Activated CD8-positive, alpha-beta T cell treated with anti-CD3 and anti-CD28 coated beads, Interleukin-2, amount 10 ng/mL, durations not matched to agents 7 days and 5 days (primary cell): ENCODE measurements at regions not wholly inside any gene's neighbourhood (a gene's known extent, or its start where the extent isn't known, plus 50 kb on each side); places are given as distances from the start of the nearest gene placed in this dataset.

Experiments used
- ATAC-seq: fragments of 150-1000 bp; cut with Tn5 transposase; one replicate; pipeline ENCODE4 v1.10.0; 2021; ENCODE audit warnings: moderate library complexity
- CTCF ChIA-PET: fragments of 350-600 bp; sonication (Branson Sonifier 250); formaldehyde crosslinking; loops from one replicate; lab custom pipeline; 2021; ENCODE audit warnings: antibody characterized with exemption; lab: Charles Lee
- POLR2A ChIA-PET: fragments of 350-600 bp; sonication (Branson Sonifier 250); formaldehyde crosslinking; loops from one replicate; lab custom pipeline; 2021; ENCODE audit warnings: antibody characterized with exemption; lab: Charles Lee
- DNase-seq: peaks from one replicate; pipeline ENCODE4 v3.0.0-alpha.2; 2020
- H3K27ac Mint-ChIP-seq: one replicate; pipeline ENCODE4 v1.8.0; 2021; ENCODE audit warnings: mild to moderate bottlenecking, mixed read lengths
- H3K27me3 Mint-ChIP-seq: one replicate; pipeline ENCODE4 v1.8.0; 2021; ENCODE audit warnings: low read depth, mixed read lengths
- H3K36me3 Mint-ChIP-seq: one replicate; pipeline ENCODE4 v1.8.0; 2021; ENCODE audit warnings: low read depth, mixed read lengths
- H3K4me1 Mint-ChIP-seq: one replicate; pipeline ENCODE4 v1.8.0; 2021; ENCODE audit warnings: low read depth, mixed read lengths
- H3K4me3 Mint-ChIP-seq: one replicate; pipeline ENCODE4 v1.8.0; 2021; ENCODE audit warnings: mild to moderate bottlenecking, mixed read lengths
- H3K9me3 Mint-ChIP-seq: one replicate; pipeline ENCODE4 v1.8.0; 2022; ENCODE audit warnings: mixed read lengths; ENCODE audit not compliant: insufficient read depth

DNA sequence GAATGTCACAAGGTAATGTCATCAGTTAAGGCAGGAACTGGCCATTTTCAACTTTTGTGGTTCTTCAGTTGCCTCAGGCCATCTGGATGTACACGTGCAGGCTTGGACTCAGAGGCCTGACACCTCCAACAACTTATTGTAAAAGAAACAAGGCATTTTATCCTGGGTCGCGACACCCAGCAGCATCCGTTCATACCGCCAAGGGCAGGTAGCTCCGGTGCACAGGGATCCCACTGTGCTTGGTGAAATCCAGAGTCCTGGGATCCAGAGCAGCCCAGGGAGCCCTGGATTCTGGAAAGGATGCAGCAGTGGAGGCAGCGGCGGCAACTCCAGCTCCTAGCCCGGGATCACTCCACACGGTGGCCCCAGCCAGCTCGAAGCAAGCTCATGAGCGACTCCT, 380.9 kb upstream of the STXBP6 start:
- ChIA-PET POLR2A (no interaction called here), CTCF (no interaction called here)
- Mint-ChIP-seq H3K27ac (no peak overlapping the region), H3K4me1 (no peaks in the 10 kb centered on the region), H3K9me3 (no peaks in the 10 kb centered on the region), H3K4me3 (no peak overlapping the region), H3K27me3 (no peaks in the 10 kb centered on the region), H3K36me3 (no peaks in the 10 kb centered on the region)
- no peak for ATAC-seq
- no peak for DNase-seq

DNA sequence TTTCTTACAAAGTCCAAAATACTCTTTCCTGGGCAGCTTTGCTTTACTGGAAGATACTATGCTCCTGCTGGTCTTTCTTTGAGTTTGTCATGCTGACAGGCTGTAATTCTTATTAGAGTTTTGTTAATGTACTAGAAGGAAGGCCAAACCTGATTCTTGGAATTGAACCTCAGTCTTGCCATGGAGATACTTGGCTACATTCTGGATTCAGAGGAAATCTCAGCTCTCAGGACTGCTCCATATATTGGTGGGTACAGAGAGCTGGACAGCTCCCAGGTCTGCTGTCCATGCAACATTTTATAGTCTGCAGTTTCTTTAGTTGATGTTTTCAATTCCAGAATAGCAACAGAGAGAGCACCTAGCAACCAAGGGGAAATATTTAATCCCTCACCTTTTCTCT, 363.1 kb upstream of the STXBP6 start:
- Mint-ChIP-seq H3K27ac (no peak overlapping the region), H3K4me3 (no peak overlapping the region), H3K4me1 (no peaks in the 10 kb centered on the region), H3K36me3 (no peaks in the 10 kb centered on the region), H3K27me3 (no peaks in the 10 kb centered on the region), H3K9me3 (no peaks in the 10 kb centered on the region)
- ATAC-seq (no peak), DNase-seq (no peak)
- CTCF ChIA-PET, result interaction anchor here (0.6 to 3.0 kb wide), 2 partner anchors 15 to 25 kb away, joined by 3 to 12 read pairs; no protein-coding TSS in a partner anchor
- POLR2A ChIA-PET, result no interaction called here

DNA sequence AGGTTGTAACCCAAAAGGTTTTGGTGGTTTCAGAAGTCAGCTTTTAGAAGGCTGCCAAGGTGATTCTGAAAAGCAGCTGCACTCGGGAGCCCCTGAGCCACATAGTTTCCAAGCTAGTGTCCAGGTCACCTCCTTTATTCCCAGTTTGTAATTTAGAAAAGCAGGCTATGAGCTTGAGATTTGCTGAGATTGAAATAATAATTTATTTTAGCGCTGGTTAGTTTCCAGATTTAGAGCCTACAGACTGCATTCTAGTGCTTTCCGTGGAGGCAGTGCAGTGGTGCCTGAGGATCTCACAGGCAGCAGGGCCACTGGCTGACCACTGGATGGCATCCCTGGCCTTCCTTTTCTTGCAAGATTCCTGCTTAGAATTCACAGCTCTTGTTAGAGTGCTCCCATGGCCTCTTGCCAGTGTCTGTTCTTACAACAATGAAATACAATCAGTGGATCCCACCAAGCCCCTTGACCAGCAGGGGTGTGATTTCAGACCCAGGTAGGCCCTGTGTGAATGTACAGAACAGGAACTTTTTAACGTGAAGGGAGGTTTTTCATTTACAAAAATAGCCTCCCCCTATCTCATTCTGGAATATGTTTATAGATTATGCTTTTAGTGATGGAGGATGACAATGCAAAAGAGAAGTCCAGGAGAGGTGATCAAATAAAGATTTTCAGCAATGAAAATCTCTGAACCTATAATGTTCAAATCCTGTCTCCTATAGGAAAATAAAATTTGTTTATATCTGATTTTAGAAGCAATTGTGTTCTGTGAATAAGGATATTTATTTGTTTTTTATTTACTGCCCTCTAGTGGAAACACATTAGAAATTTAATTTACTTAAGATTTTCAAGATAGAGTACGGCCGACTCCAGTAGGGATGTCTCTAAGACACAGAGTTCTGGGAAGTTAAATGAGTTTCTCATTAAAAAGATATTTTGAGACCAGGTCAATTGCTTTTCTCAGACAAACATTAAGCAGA, 362.1 kb upstream of the STXBP6 start:
- ATAC-seq (no peak), DNase-seq (no peak)
- Mint-ChIP-seq H3K4me3 (no peak overlapping the region), H3K27me3 (no peaks in the 10 kb centered on the region), H3K27ac (no peak overlapping the region), H3K4me1 (no peaks in the 10 kb centered on the region), H3K36me3 (no peaks in the 10 kb centered on the region), H3K9me3 (no peaks in the 10 kb centered on the region)
- CTCF ChIA-PET, result interaction anchor here (0.7 to 3.0 kb wide), 4 partner anchors 10 to 14 kb away, joined by 3 to 15 read pairs (median 8); no protein-coding TSS in a partner anchor
- POLR2A ChIA-PET, result no interaction called here

DNA sequence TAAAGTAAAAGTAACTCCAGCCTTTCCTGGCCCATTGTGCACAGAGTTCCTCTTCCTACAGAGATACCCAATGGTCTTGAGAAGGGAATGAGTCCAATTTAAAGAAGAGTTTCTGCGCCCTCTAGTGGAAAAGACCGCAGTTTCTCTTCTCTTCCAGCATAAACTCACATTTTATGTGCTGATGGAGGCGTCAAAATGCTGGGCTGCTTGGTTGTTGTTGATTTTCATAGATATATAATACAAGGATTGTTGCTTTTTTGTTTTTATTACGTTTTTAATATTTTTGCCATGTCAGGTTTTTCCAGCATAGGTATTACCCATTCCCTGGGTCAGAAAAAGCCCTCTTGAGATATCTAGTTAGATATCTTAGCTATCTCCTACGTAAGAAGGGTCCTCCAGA, 356.9 kb upstream of the STXBP6 start:
- POLR2A ChIA-PET, result no interaction called here

DNA sequence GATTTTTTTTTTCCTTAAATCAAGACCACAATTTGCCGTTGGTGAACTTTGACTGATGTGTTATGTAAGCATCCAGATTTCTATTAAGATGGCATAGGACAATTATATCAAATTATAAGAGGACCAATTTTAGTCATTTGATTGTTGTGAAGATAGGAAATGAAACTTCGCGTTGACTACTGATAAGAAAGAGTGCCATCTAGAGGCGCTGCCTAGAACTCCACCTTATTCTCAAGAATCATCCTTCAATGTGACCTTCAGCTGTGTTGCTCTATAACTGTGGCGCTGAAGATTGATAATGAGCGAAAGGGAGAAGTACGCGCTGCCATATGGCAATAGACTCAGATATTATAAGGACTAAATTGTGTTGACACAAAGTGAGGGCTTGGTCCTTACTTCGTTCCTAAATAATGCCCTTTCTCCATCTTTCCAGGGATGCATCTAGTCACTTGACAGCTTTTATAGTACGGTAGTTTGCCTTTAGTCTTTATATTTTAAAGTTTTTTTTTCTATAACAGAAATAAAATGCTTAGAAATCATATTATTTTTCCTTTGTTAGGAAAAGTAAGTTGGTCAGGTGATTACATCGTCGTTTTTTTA, 350.8 kb upstream of the STXBP6 start:
- no peaks in the 10 kb centered on the region for H3K4me1 Mint-ChIP-seq
- ChIA-PET CTCF (interaction anchor here (0.6 to 1.4 kb wide), 4 partner anchors 10 to 685 kb away, joined by 3 to 15 read pairs (median 4); no protein-coding TSS in a partner anchor), POLR2A (no interaction called here)
- ATAC-seq (no peak), DNase-seq (peak; percentile 55)
- H3K36me3 Mint-ChIP-seq, result no peaks in the 10 kb centered on the region
- H3K9me3 Mint-ChIP-seq, result no peaks in the 10 kb centered on the region
- H3K27me3 Mint-ChIP-seq, result no peaks in the 10 kb centered on the region
- H3K27ac Mint-ChIP-seq, result no peak overlapping the region
- no peak overlapping the region for H3K4me3 Mint-ChIP-seq

More for the DNA sequence above, 356.9 kb upstream of the STXBP6 start:
- Mint-ChIP-seq H3K36me3 (no peaks in the 10 kb centered on the region), H3K27me3 (no peaks in the 10 kb centered on the region), H3K4me1 (no peaks in the 10 kb centered on the region), H3K9me3 (no peaks in the 10 kb centered on the region), H3K27ac (no peak overlapping the region), H3K4me3 (no peak overlapping the region)
- DNase-seq, result peak; percentile 23
- ATAC-seq, result no peak
- CTCF ChIA-PET, result no interaction called here

DNA sequence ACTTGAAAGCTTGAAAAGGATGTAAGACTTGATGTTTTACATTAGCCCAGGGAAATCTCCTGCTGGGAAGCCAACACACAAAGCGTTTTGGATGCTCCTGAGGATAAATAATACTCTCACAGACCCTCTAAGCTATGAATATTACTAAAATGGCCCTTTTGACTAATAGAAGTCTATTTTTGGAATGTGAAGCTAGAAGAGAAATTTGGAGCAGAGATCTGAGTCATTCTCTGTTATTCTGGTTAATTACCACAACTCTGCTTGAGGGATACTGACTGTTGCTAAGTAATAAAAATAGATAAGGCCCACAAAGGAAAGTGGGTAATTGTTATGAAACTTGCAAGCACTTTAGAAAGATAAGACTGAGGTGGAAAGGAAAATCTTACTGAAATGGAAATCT, 346.2 kb upstream of the STXBP6 start:
- ChIA-PET POLR2A (no interaction called here), CTCF (interaction anchor here (3.5 kb wide), 1 partner anchor 16 kb away, joined by 12 read pairs; no protein-coding TSS in a partner anchor)
- Mint-ChIP-seq H3K27me3 (no peaks in the 10 kb centered on the region), H3K4me1 (no peaks in the 10 kb centered on the region), H3K27ac (no peak overlapping the region), H3K9me3 (no peaks in the 10 kb centered on the region), H3K36me3 (no peaks in the 10 kb centered on the region), H3K4me3 (no peak overlapping the region)
- ATAC-seq (no peak), DNase-seq (no peak)

DNA sequence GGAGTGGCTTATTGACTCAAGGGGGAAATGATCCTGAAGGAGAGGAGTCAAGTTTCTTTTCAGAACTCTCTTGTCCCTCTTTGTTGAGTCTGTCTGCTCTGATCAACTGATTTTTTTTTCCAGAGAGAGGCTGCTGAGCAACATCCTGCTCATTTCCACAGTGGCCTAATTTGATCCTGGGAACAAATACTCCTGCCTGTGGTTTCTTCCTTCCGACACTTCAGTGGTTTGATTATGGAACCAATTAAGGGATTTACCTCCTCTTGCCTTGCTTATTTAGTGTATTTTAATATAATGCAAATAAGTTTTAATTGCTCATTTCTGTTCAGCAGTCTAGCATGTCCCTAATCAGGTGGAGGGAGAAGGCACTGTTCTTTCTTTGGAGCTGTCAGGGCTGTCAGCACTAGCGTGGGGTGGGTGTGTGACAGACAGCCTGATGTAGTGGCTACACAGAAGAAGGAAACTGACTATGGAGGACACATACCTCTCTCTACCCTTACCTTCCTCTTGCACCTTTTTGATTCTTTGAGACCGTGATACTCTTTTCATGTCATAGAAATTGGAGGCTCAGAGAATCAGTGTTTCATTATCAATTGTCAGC, 344.9 kb upstream of the STXBP6 start:
- ChIA-PET POLR2A (no interaction called here), CTCF (no interaction called here)
- no peaks in the 10 kb centered on the region for H3K27me3 Mint-ChIP-seq
- ATAC-seq, result no peak
- H3K4me3 Mint-ChIP-seq, result no peak overlapping the region
- DNase-seq, result no peak
- H3K27ac Mint-ChIP-seq, result no peak overlapping the region
- H3K4me1 Mint-ChIP-seq, result no peaks in the 10 kb centered on the region
- no peaks in the 10 kb centered on the region for H3K36me3 Mint-ChIP-seq
- H3K9me3 Mint-ChIP-seq, result no peaks in the 10 kb centered on the region

DNA sequence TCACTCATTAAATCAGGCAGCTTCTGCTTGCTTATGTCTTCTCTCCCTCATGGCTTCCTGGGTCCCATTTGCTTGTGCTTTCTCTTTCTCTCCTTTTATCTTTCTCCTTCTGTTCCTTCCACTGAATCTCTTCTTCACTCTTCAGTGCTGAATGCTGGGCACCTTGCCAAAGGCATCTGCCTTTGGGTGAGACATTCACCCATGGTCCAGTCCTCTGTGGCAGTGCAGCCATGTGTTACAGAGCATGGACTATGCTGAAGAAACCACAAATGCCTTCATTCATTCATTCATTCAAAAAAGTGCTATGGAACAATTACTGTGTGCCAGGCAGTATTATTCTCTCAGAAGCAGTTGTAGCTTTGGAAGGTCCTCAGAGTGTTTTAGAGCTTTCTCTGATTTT, 344.4 kb upstream of the STXBP6 start:
- H3K4me1 Mint-ChIP-seq, result no peaks in the 10 kb centered on the region
- no peak overlapping the region for H3K27ac Mint-ChIP-seq
- DNase-seq (no peak), ATAC-seq (no peak)
- no peaks in the 10 kb centered on the region for H3K36me3 Mint-ChIP-seq
- ChIA-PET POLR2A (no interaction called here), CTCF (no interaction called here)
- H3K4me3 Mint-ChIP-seq, result no peak overlapping the region
- H3K27me3 Mint-ChIP-seq, result no peaks in the 10 kb centered on the region
- H3K9me3 Mint-ChIP-seq, result no peaks in the 10 kb centered on the region

DNA sequence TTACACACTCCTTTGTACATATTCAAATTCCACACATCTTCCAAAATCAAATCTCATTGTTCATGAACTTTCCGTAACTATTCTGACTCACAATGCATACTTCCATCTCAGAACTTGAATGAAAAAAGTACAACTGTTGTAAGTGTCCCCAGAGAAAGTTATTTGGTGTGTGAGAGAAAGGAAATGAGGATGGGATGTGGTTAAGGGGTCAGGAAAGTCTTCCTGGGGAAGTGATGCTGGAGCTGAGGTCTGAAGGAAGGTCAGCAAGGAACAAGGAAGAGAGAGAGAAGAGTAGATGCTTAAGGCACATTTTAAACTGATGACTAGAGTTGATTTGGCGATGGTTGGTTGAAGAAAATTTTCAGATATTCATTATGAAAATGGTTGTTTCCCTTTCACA, 340.0 kb upstream of the STXBP6 start:
- Mint-ChIP-seq H3K27ac (no peak overlapping the region), H3K4me3 (no peak overlapping the region), H3K9me3 (no peaks in the 10 kb centered on the region), H3K27me3 (no peaks in the 10 kb centered on the region), H3K4me1 (no peaks in the 10 kb centered on the region), H3K36me3 (no peaks in the 10 kb centered on the region)
- POLR2A ChIA-PET, result no interaction called here
- DNase-seq (no peak), ATAC-seq (no peak)
- CTCF ChIA-PET, result no interaction called here

DNA sequence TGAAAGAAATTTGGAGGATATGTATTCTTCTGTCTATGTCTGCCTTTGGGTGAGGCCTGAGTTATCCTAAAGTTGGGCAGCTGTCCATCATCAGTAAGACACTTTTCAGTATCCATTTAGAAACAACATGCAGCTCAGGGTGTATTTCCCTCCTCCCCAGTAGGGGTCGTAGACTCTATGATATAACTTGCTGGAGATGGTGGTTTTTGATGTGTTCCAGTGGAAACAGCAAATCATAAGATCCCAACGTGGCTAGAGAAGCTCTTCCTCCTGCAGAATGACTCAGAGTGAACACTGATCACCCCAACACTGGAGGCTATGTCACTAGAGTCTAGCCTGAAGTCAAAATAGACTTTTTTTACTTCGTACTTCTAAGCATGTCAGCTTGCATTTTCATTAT, 331.6 kb upstream of the STXBP6 start:
- Mint-ChIP-seq H3K27me3 (no peaks in the 10 kb centered on the region), H3K4me3 (no peak overlapping the region), H3K36me3 (no peaks in the 10 kb centered on the region), H3K9me3 (no peaks in the 10 kb centered on the region), H3K27ac (no peak overlapping the region), H3K4me1 (no peaks in the 10 kb centered on the region)
- no peak for ATAC-seq
- ChIA-PET CTCF (interaction anchor here (1.0 kb wide), 1 partner anchor 30 kb away, joined by 3 read pairs; no protein-coding TSS in a partner anchor), POLR2A (no interaction called here)
- no peak for DNase-seq

DNA sequence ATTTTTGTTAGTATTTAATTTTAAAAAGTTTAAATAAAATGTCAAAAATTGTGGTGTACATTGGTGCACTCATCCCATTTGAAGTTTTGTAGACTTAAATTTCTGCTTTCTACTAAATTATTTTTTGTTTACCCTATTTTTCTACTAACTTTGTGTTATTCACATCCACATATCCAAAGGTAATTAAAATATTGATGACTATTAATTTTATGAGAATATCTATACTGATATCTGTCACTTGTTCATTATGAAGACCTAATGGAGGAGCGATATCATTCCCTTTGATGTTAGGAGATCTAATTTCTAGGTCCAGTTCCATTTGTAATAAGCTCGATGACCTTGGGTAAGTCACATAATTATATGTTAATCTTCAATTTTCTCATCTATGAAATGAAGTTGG, 325.7 kb upstream of the STXBP6 start:
- no peaks in the 10 kb centered on the region for H3K4me1 Mint-ChIP-seq
- H3K27ac Mint-ChIP-seq, result no peak overlapping the region
- DNase-seq (no peak), ATAC-seq (no peak)
- H3K27me3 Mint-ChIP-seq, result no peaks in the 10 kb centered on the region
- no peaks in the 10 kb centered on the region for H3K9me3 Mint-ChIP-seq
- ChIA-PET CTCF (no interaction called here), POLR2A (no interaction called here)
- H3K4me3 Mint-ChIP-seq, result no peak overlapping the region
- no peaks in the 10 kb centered on the region for H3K36me3 Mint-ChIP-seq

DNA sequence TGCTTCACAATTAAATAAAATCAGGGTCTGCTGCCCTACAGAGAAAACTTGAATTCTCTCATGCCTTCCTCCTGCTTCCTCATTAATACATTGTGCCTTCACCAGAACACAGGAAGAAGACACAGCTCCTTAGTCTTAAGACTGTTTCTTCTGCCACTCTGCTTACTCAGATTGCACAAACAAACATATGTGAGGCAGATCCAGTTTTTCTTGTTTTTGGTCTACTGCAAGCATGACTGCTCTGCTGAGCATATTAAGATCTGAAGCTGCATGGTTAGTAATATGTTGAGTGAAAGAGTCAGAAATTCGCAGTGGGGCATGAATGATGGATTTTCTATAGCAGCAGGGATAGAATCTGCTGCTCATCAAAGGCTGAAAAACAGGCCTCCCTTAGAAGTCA, 321.1 kb upstream of the STXBP6 start:
- Mint-ChIP-seq H3K4me1 (no peaks in the 10 kb centered on the region), H3K27ac (no peak overlapping the region), H3K4me3 (no peak overlapping the region), H3K9me3 (no peaks in the 10 kb centered on the region), H3K27me3 (no peaks in the 10 kb centered on the region), H3K36me3 (no peaks in the 10 kb centered on the region)
- POLR2A ChIA-PET, result no interaction called here
- CTCF ChIA-PET, result interaction anchor here (1.4 kb wide), 1 partner anchor 28 kb away, joined by 3 read pairs; no protein-coding TSS in a partner anchor
- DNase-seq (no peak), ATAC-seq (no peak)
